Pulmonary artery endothelial cell (primary cell): ENCODE measurements at regions not wholly inside any gene's neighbourhood (a gene's known extent, or its start where the extent isn't known, plus 50 kb on each side); places are given as distances from the start of the nearest gene placed in this dataset.
A peak's percentile ranks its signal among the peaks of the same experiment; 100 is the strongest.

Experiments
- DNase-seq: peaks from one replicate; pipeline ENCODE4 v3.0.0-alpha.2; 2011; ENCODE audit warnings: low read depth, low spot score

- peak; percentile 50 for DNase-seq
Observed at GRCh38 chr3:72123908-72124441, 339.0 kb upstream of the PROK2 start.

GRCh38 chr3:72120806-72121778, 336.1 kb upstream of the PROK2 start:
- no peak for DNase-seq

- no peak for DNase-seq
Observed at GRCh38 chr3:72120039-72120438, 335.1 kb upstream of the PROK2 start.

- no peak for DNase-seq
Observed at GRCh38 chr3:72118628-72119027, 333.7 kb upstream of the PROK2 start.

- no peak for DNase-seq
Observed at GRCh38 chr3:72116226-72116625, 331.3 kb upstream of the PROK2 start.

GRCh38 chr3:72115307-72115706, 330.4 kb upstream of the PROK2 start:
- DNase-seq: no peak

GRCh38 chr3:72114773-72115172, 329.8 kb upstream of the PROK2 start:
- DNase-seq: no peak

- DNase-seq: no peak
Observed at GRCh38 chr3:72113964-72114363, 329.0 kb upstream of the PROK2 start.

- DNase-seq: no peak
Observed at GRCh38 chr3:72113564-72113963, 328.6 kb upstream of the PROK2 start.

GRCh38 chr3:72112435-72112834, 327.5 kb upstream of the PROK2 start:
- DNase-seq: no peak

- DNase-seq: no peak
Observed at GRCh38 chr3:72111265-72112205, 326.6 kb upstream of the PROK2 start.

- no peak for DNase-seq
Observed at GRCh38 chr3:72109327-72110259, 324.6 kb upstream of the PROK2 start.

GRCh38 chr3:72105306-72105705, 320.4 kb upstream of the PROK2 start:
- no peak for DNase-seq

- no peak for DNase-seq
Observed at GRCh38 chr3:72102112-72102616, 317.2 kb upstream of the PROK2 start.

- DNase-seq: no peak
Observed at GRCh38 chr3:72101494-72101893, 316.5 kb upstream of the PROK2 start.

GRCh38 chr3:72100601-72101187, 315.7 kb upstream of the PROK2 start:
- no peak for DNase-seq

- no peak for DNase-seq
Observed at GRCh38 chr3:72100080-72100511, 315.1 kb upstream of the PROK2 start.

- no peak for DNase-seq
Observed at GRCh38 chr3:72099326-72100079, 314.6 kb upstream of the PROK2 start.

- DNase-seq: no peak
Observed at GRCh38 chr3:72097053-72097452, 312.1 kb upstream of the PROK2 start.
